Lower leg skin (tissue), 4 donors: ENCODE measurements at regions not wholly inside any gene's neighbourhood (a gene's known extent, or its start where the extent isn't known, plus 50 kb on each side); places are given as distances from the start of the nearest gene placed in this dataset.

ENCODE experiments used
- DNase-seq, 2 donors: peaks; one replicate each; pipeline ENCODE4 v3.0.0-alpha.2; 2019; ENCODE audit warnings: low spot score in 2 of 2
- H3K4me3 ChIP-seq: fragments of 200-600 bp; sonication (generic); 2 replicates; pipeline ENCODE4 v1.5.1; 2017; ENCODE audit warnings: mild to moderate bottlenecking, low read depth; ENCODE audit not compliant: poor library complexity, severe bottlenecking
- CTCF ChIP-seq, 3 donors: fragments of 450-650 bp; IDR thresholded peaks; one replicate each; pipeline ENCODE4 v1.5.1; 2016; ENCODE audit warnings: antibody characterized with exemption in 3 of 3, mild to moderate bottlenecking in 3 of 3, moderate library complexity in 2 of 3
- POLR2A ChIP-seq, 2 donors: fragments of 450-650 bp; IDR thresholded peaks; one replicate each; pipeline ENCODE4 v1.6.1; 2016 to 2017; ENCODE audit warnings: antibody characterized with exemption in 2 of 2, mild to moderate bottlenecking in 1 of 2, moderate library complexity in 1 of 2
- WGBS, 2 donors: methylation state at CpG; one replicate each; pipeline ENCODE4 v1.1.5; 2018; 5-methylcytosine and 5-hydroxymethylcytosine counted together
- intact Hi-C: fragments of 100-400 bp; cut with DNase I; formaldehyde crosslinking; loops from one replicate; pipeline ENCODE4 v1.15.0; 2023; ENCODE audit warnings: low total_unique reads

- intact Hi-C loops, result no loop called here
- no peak overlapping the region for H3K4me3 ChIP-seq
- DNase-seq, result no peak
- TF ChIP-seq CTCF (IDR thresholded peaks at IDR 0.05) (no peak), POLR2A (IDR thresholded peaks at IDR 0.05) (no peak)
Measured at GRCh38 chr4:166153548-166153947, 280.5 kb downstream of the TLL1 start.

GRCh38 chr4:166162327-166162726 lies 289.3 kb downstream of the TLL1 start:
- TF ChIP-seq CTCF (IDR thresholded peaks at IDR 0.05) (no peak), POLR2A (IDR thresholded peaks at IDR 0.05) (no peak)
- no peak overlapping the region for H3K4me3 ChIP-seq
- 39 to 45% methylated on average over 4 of the region's 4 CpGs for WGBS, 2 donors
- no peak for DNase-seq
- intact Hi-C loops, result no loop called here

GRCh38 chr4:166165829-166166420 lies 292.9 kb downstream of the TLL1 start:
- intact Hi-C loops, result no loop called here
- no peak for DNase-seq
- 0 to 1% methylated on average over 7 of the region's 7 CpGs for WGBS, 2 donors

GRCh38 chr4:166169111-166169510 lies 296.1 kb downstream of the TLL1 start:
- intact Hi-C loops, result no loop called here

More at GRCh38 chr4:166165829-166166420, 292.9 kb downstream of the TLL1 start:
- no peak overlapping the region for H3K4me3 ChIP-seq
- TF ChIP-seq POLR2A (IDR thresholded peaks at IDR 0.05), result no peak
- no peak for TF ChIP-seq CTCF (IDR thresholded peaks at IDR 0.05)

GRCh38 chr4:166172619-166173018 lies 299.6 kb downstream of the TLL1 start:
- DNase-seq, result no peak
- 38 to 75% methylated on average over 2 of the region's 2 CpGs for WGBS, 2 donors

More at GRCh38 chr4:166169111-166169510, 296.1 kb downstream of the TLL1 start:
- 59 to 60% methylated on average over 3 of the region's 3 CpGs for WGBS, 2 donors
- no peak for DNase-seq
- no peak for TF ChIP-seq CTCF (IDR thresholded peaks at IDR 0.05)
- TF ChIP-seq POLR2A (IDR thresholded peaks at IDR 0.05), result no peak
- H3K4me3 ChIP-seq, result no peak overlapping the region

More at GRCh38 chr4:166172619-166173018, 299.6 kb downstream of the TLL1 start:
- H3K4me3 ChIP-seq, result no peak overlapping the region
- TF ChIP-seq POLR2A (IDR thresholded peaks at IDR 0.05) (no peak), CTCF (IDR thresholded peaks at IDR 0.05) (no peak)
- intact Hi-C loops, result no loop called here
